ENCODE measurements at regions not wholly inside any gene's neighbourhood (a gene's known extent, or its start where the extent isn't known, plus 50 kb on each side); places are given as distances from the start of the nearest gene placed in this dataset.

GRCh38 chr6:115668781-115669180, 391.9 kb downstream of the FRK start:
- Histone ChIP-seq H3K36me3 (ENCODE audit: control insufficient read depth in 2 of 4, insufficient read depth in 4 of 4, low read length in 3 of 4) (no peaks in the 10 kb centered on the region), H4K8ac (ENCODE audit: extremely low read depth, insufficient read depth, low read length) (no peak overlapping the region), H3K27me3 (replicated peaks in 1 of 4; ENCODE audit: control insufficient read depth in 3 of 4, extremely low read depth in 1 of 4, insufficient read depth in 3 of 4, low read length in 3 of 4) (no peaks in the 10 kb centered on the region), H3K27ac (ENCODE audit: low read depth, low read length) (no peak overlapping the region), H3K4ac (replicated peaks; ENCODE audit: insufficient read length, low read depth, low read length) (no peak overlapping the region), H3K79me2 (ENCODE audit: control insufficient read depth in 1 of 2, insufficient read depth in 2 of 2, low read length in 2 of 2) (no peaks in the 10 kb centered on the region), H4K5ac (ENCODE audit: insufficient read length, low read depth, low read length) (no peak overlapping the region), H2BK5ac (ENCODE audit: low read depth, low read length) (no peak overlapping the region), H3K4me2 (ENCODE audit: insufficient read depth in 1 of 2, low read depth in 2 of 2, low read length in 2 of 2) (no peak overlapping the region), H3K4me3 (ENCODE audit: extremely low read depth in 1 of 4, insufficient read depth in 2 of 4, low read depth in 3 of 4, low read length in 4 of 4) (no peak overlapping the region), H3K4me1 (replicated peaks in 1 of 4; ENCODE audit: control insufficient read depth in 3 of 4, insufficient read depth in 4 of 4, low read length in 3 of 4) (no peaks in the 10 kb centered on the region; a peak in 1 of 7 replicates), H3K79me1 (ENCODE audit: low read depth, low read length) (no peaks in the 10 kb centered on the region), H3K56ac (replicated peaks; ENCODE audit: insufficient read length, low read depth, low read length) (no peak overlapping the region), H3K9ac (replicated peaks in 1 of 4; ENCODE audit: extremely low read depth in 1 of 4, low read depth in 3 of 4, low read length in 3 of 4) (no peak overlapping the region), H2BK12ac (ENCODE audit: low read depth, low read length) (no peak overlapping the region), H2BK20ac (ENCODE audit: low read length) (no peak overlapping the region), H3K14ac (ENCODE audit: insufficient read length) (no peak overlapping the region), H3K23ac (ENCODE audit: insufficient read length) (no peak overlapping the region), H3K18ac (ENCODE audit: extremely low read depth, low read length) (no peak overlapping the region), H2BK120ac (replicated peaks; ENCODE audit: low read depth, low read length) (no peak overlapping the region), H4K91ac (replicated peaks; ENCODE audit: insufficient read length, low read length) (no peak overlapping the region), H2BK15ac (ENCODE audit: low read length) (no peak overlapping the region), H3K9me3 (ENCODE audit: insufficient read depth in 2 of 2, low read depth in 1 of 2, low read length in 1 of 2) (no peaks in the 10 kb centered on the region), H2AFZ (ENCODE audit: low read length) (no peak overlapping the region), H3K23me2 (ENCODE audit: low read depth, low read length) (no peaks in the 10 kb centered on the region), H2AK5ac (ENCODE audit: low read depth, low read length) (no peak overlapping the region), H4K20me1 (replicated peaks in 1 of 2; ENCODE audit: control insufficient read depth in 1 of 2, insufficient read depth in 2 of 2, low read length in 2 of 2) (no peaks in the 10 kb centered on the region)
- DNase-seq (ENCODE audit: low read depth in 1 of 2, low spot score in 2 of 2) (no peak), FAIRE-seq (no peak)
- POLR2A ChIA-PET (ENCODE audit: partially characterized antibody): no interaction called here
- CTCF ChIA-PET (ENCODE audit: partially characterized antibody): no interaction called here
- no peak for TF ChIP-seq SIRT6 (IDR thresholded peaks at IDR 0.05; ENCODE audit: low read length)
- no peak for TF ChIP-seq MAX (IDR thresholded peaks at IDR 0.05)
- TF ChIP-seq RNF2 (IDR thresholded peaks at IDR 0.05; ENCODE audit: borderline replicate concordance, low read depth, low read length, missing control alignments, poor library complexity, severe bottlenecking): no peak
- no peak for TF ChIP-seq CBX8 (IDR thresholded peaks at IDR 0.05; ENCODE audit: borderline replicate concordance, low read depth, low read length)
- TF ChIP-seq EZH2 (IDR thresholded peaks at IDR 0.05; ENCODE audit: low read depth, low read length, severe bottlenecking): no peak
- WGBS, 2 experiments (ENCODE audit: extremely low coverage in 1 of 2, insufficient coverage in 1 of 2, insufficient read length in 1 of 2, insufficient replicate concordance in 2 of 2, low coverage in 1 of 2, low lambda C conversion rate in 2 of 2, missing lambda C conversion rate in 1 of 2): 82% methylated on average over 1 of the region's 1 CpG; no CpG with 5 or more reads in 1 of the 2 experiments
